WTC11 (cell line): ENCODE measurements at regions not wholly inside any gene's neighbourhood (a gene's known extent, or its start where the extent isn't known, plus 50 kb on each side); places are given as distances from the start of the nearest gene placed in this dataset.

Experiments
- ATAC-seq: fragments of 200-7000 bp; cut with Tn5 transposase; 2 replicates; pipeline ENCODE4 v1.10.0; 2021; ENCODE audit warnings: mild to moderate bottlenecking, moderate library complexity
- CTCF ChIA-PET: fragments of 300-600 bp; sonication (Branson Sonifier 250); formaldehyde crosslinking; loops from one replicate; lab custom pipeline; 2021; ENCODE audit warnings: antibody characterized with exemption; lab: Charles Lee
- POLR2A ChIA-PET: fragments of 350-600 bp; sonication (Branson Sonifier 250); formaldehyde crosslinking; loops from one replicate; lab custom pipeline; 2021; ENCODE audit warnings: antibody characterized with exemption; lab: Charles Lee
- DNase-seq: peaks from one replicate; pipeline ENCODE4 v3.0.0; 2021; ENCODE audit warnings: low spot score
- H3K27ac Mint-ChIP-seq: 2 replicates; pipeline ENCODE4 v1.8.0; 2021; ENCODE audit warnings: mixed read lengths
- H3K27me3 Mint-ChIP-seq: 2 replicates; pipeline ENCODE4 v1.8.0; 2021; ENCODE audit warnings: low read depth, mild to moderate bottlenecking, moderate library complexity, mixed read lengths
- H3K36me3 Mint-ChIP-seq: 2 replicates; pipeline ENCODE4 v1.8.0; 2021; ENCODE audit warnings: mixed read lengths
- H3K4me1 Mint-ChIP-seq: 2 replicates; pipeline ENCODE4 v1.8.0; 2022; ENCODE audit warnings: mixed read lengths
- H3K4me3 Mint-ChIP-seq: 2 replicates; pipeline ENCODE4 v1.8.0; 2021; ENCODE audit warnings: mild to moderate bottlenecking, moderate library complexity, mixed read lengths
- H3K9me3 Mint-ChIP-seq: 2 replicates; pipeline ENCODE4 v1.8.0; 2021; ENCODE audit warnings: mixed read lengths
- CBFB ChIP-seq: sonication (generic); formaldehyde crosslinking; IDR thresholded peaks from 2 replicates; pipeline ENCODE4 v1.8.1; 2022; ENCODE audit warnings: mild to moderate bottlenecking, low read depth, missing genetic modification reagents
- ELF4 ChIP-seq: sonication (generic); formaldehyde crosslinking; IDR thresholded peaks from 2 replicates; pipeline ENCODE4 v1.8.1; 2022; ENCODE audit warnings: low read depth, mild to moderate bottlenecking, moderate library complexity, missing genetic modification reagents
- GRHL2 ChIP-seq: fragments of 250-450 bp; sonication (Bioruptor Pico); IDR thresholded peaks from 2 replicates; pipeline ENCODE4 v1.8.0; 2022; ENCODE audit warnings: mild to moderate bottlenecking, moderate library complexity; ENCODE audit not compliant: insufficient replicate concordance, severe bottlenecking
- GTF2I ChIP-seq: fragments of 250-450 bp; sonication (Bioruptor Pico); conservative IDR thresholded peaks from 2 replicates; pipeline ENCODE4 v1.4.0; 2021; ENCODE audit warnings: mild to moderate bottlenecking
- HMGA2 ChIP-seq: fragments of 250-450 bp; sonication (Bioruptor Pico); IDR thresholded peaks from 2 replicates; pipeline ENCODE4 v1.4.0; 2021; ENCODE audit warnings: mild to moderate bottlenecking, moderate library complexity
- KAT7 ChIP-seq: sonication (generic); formaldehyde crosslinking; IDR thresholded peaks from 2 replicates; pipeline ENCODE4 v1.8.1; 2023; ENCODE audit warnings: missing genetic modification reagents, mild to moderate bottlenecking, borderline replicate concordance
- MXD4 ChIP-seq: fragments of 250-450 bp; sonication (Bioruptor Pico); IDR thresholded peaks from 2 replicates; pipeline ENCODE4 v1.8.0; 2021; ENCODE audit warnings: mild to moderate bottlenecking, moderate library complexity, borderline replicate concordance
- NFE2L1 ChIP-seq: sonication (generic); formaldehyde crosslinking; IDR thresholded peaks from 2 replicates; pipeline ENCODE4 v1.8.1; 2023; ENCODE audit warnings: missing genetic modification reagents
- SOX15 ChIP-seq: fragments of 250-450 bp; sonication (Bioruptor Pico); IDR thresholded peaks from 2 replicates; pipeline ENCODE4 v1.9.0; 2021; ENCODE audit warnings: mild to moderate bottlenecking
- TCF7 ChIP-seq: sonication (generic); formaldehyde crosslinking; IDR thresholded peaks from 2 replicates; pipeline ENCODE4 v1.8.0; 2022; ENCODE audit warnings: mild to moderate bottlenecking, low read depth, missing genetic modification reagents, moderate library complexity
- ZNF219 ChIP-seq: sonication (generic); formaldehyde crosslinking; IDR thresholded peaks from 2 replicates; pipeline ENCODE4 v1.8.0; 2023; ENCODE audit warnings: missing genetic modification reagents, mild to moderate bottlenecking, borderline replicate concordance
- TF ChIP-seq, protein P1 (sequence below): sonication (generic); formaldehyde crosslinking; conservative IDR thresholded peaks from 2 replicates; pipeline ENCODE4 v1.8.1; 2023; ENCODE audit warnings: mild to moderate bottlenecking, low read depth, missing genetic modification reagents, moderate library complexity
- TF ChIP-seq, protein P2 (sequence below): sonication (generic); formaldehyde crosslinking; IDR thresholded peaks from 2 replicates; pipeline ENCODE4 v1.8.0; 2022; ENCODE audit warnings: mild to moderate bottlenecking, missing genetic modification reagents
- TF ChIP-seq, protein P3 (sequence below): fragments of 200-600 bp; IDR thresholded peaks from 2 replicates; pipeline ENCODE4 v1.8.0; 2022; ENCODE audit warnings: antibody characterized with exemption
- TF ChIP-seq, protein P4 (sequence below): fragments of 250-450 bp; sonication (Bioruptor Pico); IDR thresholded peaks from 2 replicates; pipeline ENCODE4 v1.9.0; 2021; ENCODE audit warnings: mild to moderate bottlenecking, borderline replicate concordance
- TF ChIP-seq, protein P5 (sequence below): sonication (generic); formaldehyde crosslinking; IDR thresholded peaks from 2 replicates; pipeline ENCODE4 v1.8.1; 2023; ENCODE audit warnings: mild to moderate bottlenecking, moderate library complexity, missing genetic modification reagents
- TF ChIP-seq, protein P6 (sequence below): sonication (generic); formaldehyde crosslinking; IDR thresholded peaks from 2 replicates; pipeline ENCODE4 v1.8.1; 2023; ENCODE audit warnings: mild to moderate bottlenecking, missing genetic modification reagents, moderate library complexity
- TF ChIP-seq, protein P7 (sequence below): sonication (generic); formaldehyde crosslinking; IDR thresholded peaks from 2 replicates; pipeline ENCODE4 v1.8.1; 2022; ENCODE audit warnings: low read depth, missing genetic modification reagents, borderline replicate concordance

DNA sequence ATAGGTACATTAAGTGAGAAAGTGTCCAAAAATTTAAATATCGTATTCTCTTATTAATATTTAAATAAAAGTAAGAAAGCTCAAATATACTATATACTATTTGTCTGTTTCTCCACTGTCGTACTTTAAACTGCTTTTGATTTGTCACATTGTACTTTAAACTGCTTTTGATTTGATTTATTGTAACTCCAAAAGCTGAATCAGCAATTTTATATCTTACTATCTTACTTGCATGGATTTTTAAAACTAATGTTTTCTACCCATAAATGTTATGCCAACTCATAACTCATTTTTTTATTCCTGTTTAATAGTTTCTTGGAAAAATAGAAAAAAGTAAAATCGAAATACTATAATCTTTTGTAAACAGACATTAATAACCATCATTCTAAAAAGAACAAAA, 1128.2 kb upstream of the ACVR2A start:
- Mint-ChIP-seq H3K4me3 (no peak overlapping the region), H3K9me3 (peaks cover 19% of the 10 kb centered on the region)

DNA sequence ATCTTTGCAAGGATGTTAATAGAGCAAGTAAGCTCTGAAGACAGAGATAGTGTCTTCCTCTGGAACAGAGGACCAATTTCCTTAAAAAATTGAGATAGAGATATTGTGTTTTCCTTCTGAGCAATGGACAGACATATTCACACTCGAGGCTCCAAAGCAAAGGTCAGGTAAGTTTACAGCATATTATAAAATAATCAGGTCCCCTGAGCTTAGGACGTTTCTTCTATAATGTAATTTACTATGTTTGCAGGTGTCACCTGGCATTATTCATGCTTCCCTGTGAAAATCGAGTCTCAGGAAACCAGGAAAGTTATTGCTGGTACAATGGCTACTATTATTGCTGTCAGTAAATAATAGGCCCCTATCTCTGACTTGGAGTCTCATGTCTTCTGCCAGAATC, 1135.8 kb upstream of the ACVR2A start:
- DNase-seq (no peak), ATAC-seq (no peak)
- H3K27me3 Mint-ChIP-seq = peaks cover 3% of the 10 kb centered on the region; the same call in 1 of the 2 replicates
- ChIA-PET CTCF (no interaction called here), POLR2A (no interaction called here)
- no peak overlapping the region for H3K4me3 Mint-ChIP-seq
- H3K9me3 Mint-ChIP-seq = peaks cover 35% of the 10 kb centered on the region
- no peaks in the 10 kb centered on the region for H3K4me1 Mint-ChIP-seq
- no peak overlapping the region for H3K27ac Mint-ChIP-seq
- H3K36me3 Mint-ChIP-seq = peaks cover 8% of the 10 kb centered on the region; the same call in 1 of the 2 replicates
- TF ChIP-seq KAT7 (CRISPR knock-in tag) (no peak), GRHL2 (CRISPR knock-in tag) (no peak), NFE2L1 (CRISPR knock-in tag) (no peak), TCF7 (CRISPR knock-in tag) (no peak)
- TF ChIP-seq, protein P1, sequence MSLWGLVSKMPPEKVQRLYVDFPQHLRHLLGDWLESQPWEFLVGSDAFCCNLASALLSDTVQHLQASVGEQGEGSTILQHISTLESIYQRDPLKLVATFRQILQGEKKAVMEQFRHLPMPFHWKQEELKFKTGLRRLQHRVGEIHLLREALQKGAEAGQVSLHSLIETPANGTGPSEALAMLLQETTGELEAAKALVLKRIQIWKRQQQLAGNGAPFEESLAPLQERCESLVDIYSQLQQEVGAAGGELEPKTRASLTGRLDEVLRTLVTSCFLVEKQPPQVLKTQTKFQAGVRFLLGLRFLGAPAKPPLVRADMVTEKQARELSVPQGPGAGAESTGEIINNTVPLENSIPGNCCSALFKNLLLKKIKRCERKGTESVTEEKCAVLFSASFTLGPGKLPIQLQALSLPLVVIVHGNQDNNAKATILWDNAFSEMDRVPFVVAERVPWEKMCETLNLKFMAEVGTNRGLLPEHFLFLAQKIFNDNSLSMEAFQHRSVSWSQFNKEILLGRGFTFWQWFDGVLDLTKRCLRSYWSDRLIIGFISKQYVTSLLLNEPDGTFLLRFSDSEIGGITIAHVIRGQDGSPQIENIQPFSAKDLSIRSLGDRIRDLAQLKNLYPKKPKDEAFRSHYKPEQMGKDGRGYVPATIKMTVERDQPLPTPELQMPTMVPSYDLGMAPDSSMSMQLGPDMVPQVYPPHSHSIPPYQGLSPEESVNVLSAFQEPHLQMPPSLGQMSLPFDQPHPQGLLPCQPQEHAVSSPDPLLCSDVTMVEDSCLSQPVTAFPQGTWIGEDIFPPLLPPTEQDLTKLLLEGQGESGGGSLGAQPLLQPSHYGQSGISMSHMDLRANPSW = no peak
- TF ChIP-seq, protein P2, sequence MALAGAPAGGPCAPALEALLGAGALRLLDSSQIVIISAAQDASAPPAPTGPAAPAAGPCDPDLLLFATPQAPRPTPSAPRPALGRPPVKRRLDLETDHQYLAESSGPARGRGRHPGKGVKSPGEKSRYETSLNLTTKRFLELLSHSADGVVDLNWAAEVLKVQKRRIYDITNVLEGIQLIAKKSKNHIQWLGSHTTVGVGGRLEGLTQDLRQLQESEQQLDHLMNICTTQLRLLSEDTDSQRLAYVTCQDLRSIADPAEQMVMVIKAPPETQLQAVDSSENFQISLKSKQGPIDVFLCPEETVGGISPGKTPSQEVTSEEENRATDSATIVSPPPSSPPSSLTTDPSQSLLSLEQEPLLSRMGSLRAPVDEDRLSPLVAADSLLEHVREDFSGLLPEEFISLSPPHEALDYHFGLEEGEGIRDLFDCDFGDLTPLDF (CRISPR knock-in tag) = no peak
- TF ChIP-seq, protein P3, sequence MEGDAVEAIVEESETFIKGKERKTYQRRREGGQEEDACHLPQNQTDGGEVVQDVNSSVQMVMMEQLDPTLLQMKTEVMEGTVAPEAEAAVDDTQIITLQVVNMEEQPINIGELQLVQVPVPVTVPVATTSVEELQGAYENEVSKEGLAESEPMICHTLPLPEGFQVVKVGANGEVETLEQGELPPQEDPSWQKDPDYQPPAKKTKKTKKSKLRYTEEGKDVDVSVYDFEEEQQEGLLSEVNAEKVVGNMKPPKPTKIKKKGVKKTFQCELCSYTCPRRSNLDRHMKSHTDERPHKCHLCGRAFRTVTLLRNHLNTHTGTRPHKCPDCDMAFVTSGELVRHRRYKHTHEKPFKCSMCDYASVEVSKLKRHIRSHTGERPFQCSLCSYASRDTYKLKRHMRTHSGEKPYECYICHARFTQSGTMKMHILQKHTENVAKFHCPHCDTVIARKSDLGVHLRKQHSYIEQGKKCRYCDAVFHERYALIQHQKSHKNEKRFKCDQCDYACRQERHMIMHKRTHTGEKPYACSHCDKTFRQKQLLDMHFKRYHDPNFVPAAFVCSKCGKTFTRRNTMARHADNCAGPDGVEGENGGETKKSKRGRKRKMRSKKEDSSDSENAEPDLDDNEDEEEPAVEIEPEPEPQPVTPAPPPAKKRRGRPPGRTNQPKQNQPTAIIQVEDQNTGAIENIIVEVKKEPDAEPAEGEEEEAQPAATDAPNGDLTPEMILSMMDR = no peak
- TF ChIP-seq, protein P4, sequence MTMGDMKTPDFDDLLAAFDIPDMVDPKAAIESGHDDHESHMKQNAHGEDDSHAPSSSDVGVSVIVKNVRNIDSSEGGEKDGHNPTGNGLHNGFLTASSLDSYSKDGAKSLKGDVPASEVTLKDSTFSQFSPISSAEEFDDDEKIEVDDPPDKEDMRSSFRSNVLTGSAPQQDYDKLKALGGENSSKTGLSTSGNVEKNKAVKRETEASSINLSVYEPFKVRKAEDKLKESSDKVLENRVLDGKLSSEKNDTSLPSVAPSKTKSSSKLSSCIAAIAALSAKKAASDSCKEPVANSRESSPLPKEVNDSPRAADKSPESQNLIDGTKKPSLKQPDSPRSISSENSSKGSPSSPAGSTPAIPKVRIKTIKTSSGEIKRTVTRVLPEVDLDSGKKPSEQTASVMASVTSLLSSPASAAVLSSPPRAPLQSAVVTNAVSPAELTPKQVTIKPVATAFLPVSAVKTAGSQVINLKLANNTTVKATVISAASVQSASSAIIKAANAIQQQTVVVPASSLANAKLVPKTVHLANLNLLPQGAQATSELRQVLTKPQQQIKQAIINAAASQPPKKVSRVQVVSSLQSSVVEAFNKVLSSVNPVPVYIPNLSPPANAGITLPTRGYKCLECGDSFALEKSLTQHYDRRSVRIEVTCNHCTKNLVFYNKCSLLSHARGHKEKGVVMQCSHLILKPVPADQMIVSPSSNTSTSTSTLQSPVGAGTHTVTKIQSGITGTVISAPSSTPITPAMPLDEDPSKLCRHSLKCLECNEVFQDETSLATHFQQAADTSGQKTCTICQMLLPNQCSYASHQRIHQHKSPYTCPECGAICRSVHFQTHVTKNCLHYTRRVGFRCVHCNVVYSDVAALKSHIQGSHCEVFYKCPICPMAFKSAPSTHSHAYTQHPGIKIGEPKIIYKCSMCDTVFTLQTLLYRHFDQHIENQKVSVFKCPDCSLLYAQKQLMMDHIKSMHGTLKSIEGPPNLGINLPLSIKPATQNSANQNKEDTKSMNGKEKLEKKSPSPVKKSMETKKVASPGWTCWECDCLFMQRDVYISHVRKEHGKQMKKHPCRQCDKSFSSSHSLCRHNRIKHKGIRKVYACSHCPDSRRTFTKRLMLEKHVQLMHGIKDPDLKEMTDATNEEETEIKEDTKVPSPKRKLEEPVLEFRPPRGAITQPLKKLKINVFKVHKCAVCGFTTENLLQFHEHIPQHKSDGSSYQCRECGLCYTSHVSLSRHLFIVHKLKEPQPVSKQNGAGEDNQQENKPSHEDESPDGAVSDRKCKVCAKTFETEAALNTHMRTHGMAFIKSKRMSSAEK = no peak

More for the DNA sequence above, 1128.2 kb upstream of the ACVR2A start:
- Mint-ChIP-seq H3K27me3 (peaks cover 3% of the 10 kb centered on the region; the same call in 1 of the 2 replicates), H3K27ac (no peak overlapping the region), H3K4me1 (peaks cover 2% of the 10 kb centered on the region; the same call in 1 of the 2 replicates), H3K36me3 (peaks cover 12% of the 10 kb centered on the region)
- ChIA-PET CTCF (interaction anchor here (1.8 kb wide), 1 partner anchor 16 kb away, joined by 7 read pairs; no protein-coding TSS in a partner anchor), POLR2A (no interaction called here)
- no peak for ATAC-seq
- TF ChIP-seq, protein P1 = no peak
- TF ChIP-seq CBFB (CRISPR knock-in tag) (no peak), HMGA2 (CRISPR knock-in tag) (no peak), GTF2I (CRISPR knock-in tag) (no peak), MXD4 (CRISPR knock-in tag) (no peak), ZNF219 (CRISPR knock-in tag) (no peak), ELF4 (no peak), SOX15 (CRISPR knock-in tag) (no peak)
- TF ChIP-seq, protein P5, sequence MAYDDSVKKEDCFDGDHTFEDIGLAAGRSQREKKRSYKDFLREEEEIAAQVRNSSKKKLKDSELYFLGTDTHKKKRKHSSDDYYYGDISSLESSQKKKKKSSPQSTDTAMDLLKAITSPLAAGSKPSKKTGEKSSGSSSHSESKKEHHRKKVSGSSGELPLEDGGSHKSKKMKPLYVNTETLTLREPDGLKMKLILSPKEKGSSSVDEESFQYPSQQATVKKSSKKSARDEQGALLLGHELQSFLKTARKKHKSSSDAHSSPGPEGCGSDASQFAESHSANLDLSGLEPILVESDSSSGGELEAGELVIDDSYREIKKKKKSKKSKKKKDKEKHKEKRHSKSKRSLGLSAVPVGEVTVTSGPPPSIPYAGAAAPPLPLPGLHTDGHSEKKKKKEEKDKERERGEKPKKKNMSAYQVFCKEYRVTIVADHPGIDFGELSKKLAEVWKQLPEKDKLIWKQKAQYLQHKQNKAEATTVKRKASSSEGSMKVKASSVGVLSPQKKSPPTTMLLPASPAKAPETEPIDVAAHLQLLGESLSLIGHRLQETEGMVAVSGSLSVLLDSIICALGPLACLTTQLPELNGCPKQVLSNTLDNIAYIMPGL (CRISPR knock-in tag) = no peak
- TF ChIP-seq, protein P6, sequence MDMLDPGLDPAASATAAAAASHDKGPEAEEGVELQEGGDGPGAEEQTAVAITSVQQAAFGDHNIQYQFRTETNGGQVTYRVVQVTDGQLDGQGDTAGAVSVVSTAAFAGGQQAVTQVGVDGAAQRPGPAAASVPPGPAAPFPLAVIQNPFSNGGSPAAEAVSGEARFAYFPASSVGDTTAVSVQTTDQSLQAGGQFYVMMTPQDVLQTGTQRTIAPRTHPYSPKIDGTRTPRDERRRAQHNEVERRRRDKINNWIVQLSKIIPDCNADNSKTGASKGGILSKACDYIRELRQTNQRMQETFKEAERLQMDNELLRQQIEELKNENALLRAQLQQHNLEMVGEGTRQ = no peak
- TF ChIP-seq, protein P7, sequence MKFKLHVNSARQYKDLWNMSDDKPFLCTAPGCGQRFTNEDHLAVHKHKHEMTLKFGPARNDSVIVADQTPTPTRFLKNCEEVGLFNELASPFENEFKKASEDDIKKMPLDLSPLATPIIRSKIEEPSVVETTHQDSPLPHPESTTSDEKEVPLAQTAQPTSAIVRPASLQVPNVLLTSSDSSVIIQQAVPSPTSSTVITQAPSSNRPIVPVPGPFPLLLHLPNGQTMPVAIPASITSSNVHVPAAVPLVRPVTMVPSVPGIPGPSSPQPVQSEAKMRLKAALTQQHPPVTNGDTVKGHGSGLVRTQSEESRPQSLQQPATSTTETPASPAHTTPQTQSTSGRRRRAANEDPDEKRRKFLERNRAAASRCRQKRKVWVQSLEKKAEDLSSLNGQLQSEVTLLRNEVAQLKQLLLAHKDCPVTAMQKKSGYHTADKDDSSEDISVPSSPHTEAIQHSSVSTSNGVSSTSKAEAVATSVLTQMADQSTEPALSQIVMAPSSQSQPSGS = no peak
- DNase-seq = no peak
